T-helper 1 cell treated with Interleukin-12 subunit alpha and Interleukin-12 subunit beta and Interleukin-4 antibody, amounts not matched to agents 30 μg/mL and 1 μg/mL, for 36 hours (primary cell): ENCODE measurements at regions not wholly inside any gene's neighbourhood (a gene's known extent, or its start where the extent isn't known, plus 50 kb on each side); places are given as distances from the start of the nearest gene placed in this dataset.

Source experiments
- H3K27ac Mint-ChIP-seq: one replicate; pipeline ENCODE4 v1.8.0; 2021; ENCODE audit warnings: mild to moderate bottlenecking, mixed read lengths
- H3K27me3 Mint-ChIP-seq: one replicate; pipeline ENCODE4 v1.8.0; 2021; ENCODE audit warnings: low read depth, mixed read lengths
- H3K36me3 Mint-ChIP-seq: one replicate; pipeline ENCODE4 v1.8.0; 2021; ENCODE audit warnings: low read depth, mixed read lengths
- H3K4me1 Mint-ChIP-seq: one replicate; pipeline ENCODE4 v1.8.0; 2021; ENCODE audit warnings: low read depth, mixed read lengths
- H3K4me3 Mint-ChIP-seq: one replicate; pipeline ENCODE4 v1.8.0; 2021; ENCODE audit warnings: mild to moderate bottlenecking, moderate library complexity, mixed read lengths
- H3K9me3 Mint-ChIP-seq: one replicate; pipeline ENCODE4 v1.8.0; 2021; ENCODE audit warnings: mixed read lengths

DNA sequence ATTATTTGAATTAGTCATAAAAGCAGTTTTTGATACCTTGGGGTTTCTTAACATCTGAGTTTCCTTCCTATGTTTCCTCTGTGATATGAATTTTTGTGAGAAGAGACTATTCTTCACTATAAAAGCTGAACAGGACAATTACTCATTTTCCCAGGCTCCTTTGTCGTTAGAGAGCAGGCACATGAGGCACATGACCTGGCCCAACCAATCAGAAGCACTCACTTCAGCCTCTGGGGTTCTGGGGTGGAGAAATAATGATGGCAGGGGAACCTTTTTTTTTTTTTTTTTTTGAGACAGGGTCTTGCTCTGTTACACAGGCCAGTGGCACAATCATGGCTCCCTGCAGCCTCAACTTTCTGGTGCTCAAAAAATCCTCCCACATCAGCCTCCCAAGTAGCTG, 145.5 kb upstream of the ASIC2 start:
- H3K9me3 Mint-ChIP-seq, result peaks cover 7% of the 10 kb centered on the region
- H3K4me3 Mint-ChIP-seq, result no peak overlapping the region
- no peaks in the 10 kb centered on the region for H3K36me3 Mint-ChIP-seq
- H3K27ac Mint-ChIP-seq, result no peak overlapping the region
- H3K27me3 Mint-ChIP-seq, result no peaks in the 10 kb centered on the region
- H3K4me1 Mint-ChIP-seq, result no peaks in the 10 kb centered on the region

DNA sequence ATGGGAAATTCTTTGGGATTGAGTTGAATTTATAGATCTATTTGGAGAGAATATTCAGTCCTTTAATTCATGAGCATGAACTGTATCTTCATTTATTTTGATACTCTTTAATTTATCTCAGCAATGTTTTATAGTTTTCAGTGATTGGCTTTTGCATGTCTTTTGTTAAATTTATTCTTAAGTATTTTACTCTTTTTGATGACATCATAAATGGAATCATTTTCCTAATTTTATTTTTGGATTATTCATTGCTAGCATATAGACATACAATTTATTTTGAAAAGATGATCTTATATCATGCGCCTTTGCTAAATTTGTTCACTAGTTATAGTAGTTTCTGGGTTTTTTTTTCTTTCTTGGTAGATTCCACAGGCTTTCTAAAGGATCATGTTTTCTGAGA, 149.2 kb upstream of the ASIC2 start:
- H3K4me1 Mint-ChIP-seq, result no peaks in the 10 kb centered on the region
- no peak overlapping the region for H3K27ac Mint-ChIP-seq
- H3K9me3 Mint-ChIP-seq, result peaks cover 7% of the 10 kb centered on the region
- no peak overlapping the region for H3K4me3 Mint-ChIP-seq
- no peaks in the 10 kb centered on the region for H3K27me3 Mint-ChIP-seq
- no peaks in the 10 kb centered on the region for H3K36me3 Mint-ChIP-seq

DNA sequence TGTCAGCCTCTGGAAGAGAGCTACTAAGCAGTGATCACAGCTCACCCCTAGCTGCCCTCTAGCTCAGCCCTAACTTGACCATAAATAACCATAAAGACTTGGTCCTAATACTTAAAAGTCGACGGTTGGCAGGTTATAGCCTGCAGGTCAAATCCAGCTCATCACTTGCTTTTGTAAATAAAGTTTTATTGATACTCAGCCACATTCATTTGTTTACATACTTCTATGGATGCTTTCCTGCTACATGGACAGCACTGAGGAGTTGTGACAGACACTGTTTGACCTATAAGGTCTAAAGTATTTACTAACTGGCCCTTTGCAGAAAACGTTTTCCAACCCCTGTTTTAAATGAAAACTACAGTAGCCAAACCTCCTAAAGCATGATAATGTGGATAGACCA, 151.6 kb upstream of the ASIC2 start:
- Mint-ChIP-seq H3K27ac (no peak overlapping the region), H3K36me3 (no peaks in the 10 kb centered on the region), H3K4me1 (no peaks in the 10 kb centered on the region), H3K4me3 (no peak overlapping the region), H3K27me3 (no peaks in the 10 kb centered on the region), H3K9me3 (peaks cover 14% of the 10 kb centered on the region)

DNA sequence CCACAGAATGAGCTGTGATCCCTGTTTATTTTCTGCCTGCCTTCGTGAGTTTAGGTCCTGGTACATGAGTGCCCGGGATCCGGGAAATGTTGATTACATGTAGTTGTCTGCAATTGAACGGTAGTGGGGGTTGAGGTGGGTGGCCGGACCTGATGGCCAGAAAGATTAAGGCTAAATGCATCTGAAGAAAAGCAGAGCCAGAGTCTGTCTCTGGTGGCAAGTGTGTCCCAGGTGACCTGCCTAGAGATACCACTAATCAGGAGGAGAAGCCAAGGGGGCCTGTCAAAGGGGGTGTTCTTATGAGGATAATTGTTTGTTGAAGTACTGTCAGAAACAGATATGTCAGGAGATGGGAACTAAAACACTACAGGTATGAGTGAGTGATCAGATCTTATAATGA, 154.0 kb upstream of the ASIC2 start:
- Mint-ChIP-seq H3K4me3 (no peak overlapping the region), H3K36me3 (no peaks in the 10 kb centered on the region), H3K27me3 (no peaks in the 10 kb centered on the region), H3K9me3 (peaks cover 14% of the 10 kb centered on the region), H3K4me1 (no peaks in the 10 kb centered on the region), H3K27ac (no peak overlapping the region)

- no peak overlapping the region for H3K27ac Mint-ChIP-seq
- peaks cover 7% of the 10 kb centered on the region for H3K9me3 Mint-ChIP-seq
- H3K27me3 Mint-ChIP-seq, result peaks cover 3% of the 10 kb centered on the region
- no peaks in the 10 kb centered on the region for H3K36me3 Mint-ChIP-seq
- no peaks in the 10 kb centered on the region for H3K4me1 Mint-ChIP-seq
- no peak overlapping the region for H3K4me3 Mint-ChIP-seq
These were observed 158.1 kb upstream of the ASIC2 start for GRCh38 chr17:33451221-33451620.

DNA sequence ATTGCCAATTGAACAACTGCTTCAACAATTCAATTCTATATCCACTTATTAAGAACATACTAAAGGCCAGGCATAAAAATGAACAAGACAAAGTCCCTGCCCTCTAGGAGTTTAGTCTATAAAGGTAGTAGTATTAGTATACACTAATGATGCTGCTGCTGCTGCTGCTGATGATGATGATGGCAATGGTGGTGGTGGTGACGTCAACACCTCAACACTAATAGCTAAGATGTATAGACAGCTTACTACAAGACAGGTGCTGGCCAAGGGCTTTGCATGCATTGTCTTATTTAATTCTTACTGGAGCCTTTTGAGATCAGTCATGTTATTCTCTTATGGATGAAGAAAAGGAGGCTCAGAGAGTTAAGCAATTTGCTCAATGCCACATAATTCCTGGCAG, 164.4 kb upstream of the ASIC2 start:
- Mint-ChIP-seq H3K9me3 (no peaks in the 10 kb centered on the region), H3K4me1 (no peaks in the 10 kb centered on the region), H3K4me3 (no peak overlapping the region), H3K36me3 (no peaks in the 10 kb centered on the region), H3K27me3 (peaks cover 7% of the 10 kb centered on the region), H3K27ac (no peak overlapping the region)

- Mint-ChIP-seq H3K4me1 (no peaks in the 10 kb centered on the region), H3K36me3 (no peaks in the 10 kb centered on the region), H3K27ac (no peak overlapping the region), H3K4me3 (no peak overlapping the region), H3K27me3 (peaks cover 7% of the 10 kb centered on the region), H3K9me3 (no peaks in the 10 kb centered on the region)
These were observed 166.2 kb upstream of the ASIC2 start for GRCh38 chr17:33459078-33459940.

- Mint-ChIP-seq H3K4me3 (no peak overlapping the region), H3K27ac (no peak overlapping the region), H3K36me3 (no peaks in the 10 kb centered on the region), H3K9me3 (no peaks in the 10 kb centered on the region), H3K4me1 (no peaks in the 10 kb centered on the region), H3K27me3 (peaks cover 6% of the 10 kb centered on the region)
These were observed 167.8 kb upstream of the ASIC2 start for GRCh38 chr17:33460781-33461450.

GRCh38 chr17:33463887-33464286, 170.8 kb upstream of the ASIC2 start:
- no peaks in the 10 kb centered on the region for H3K9me3 Mint-ChIP-seq
- no peaks in the 10 kb centered on the region for H3K4me1 Mint-ChIP-seq
- H3K27me3 Mint-ChIP-seq, result no peaks in the 10 kb centered on the region

DNA sequence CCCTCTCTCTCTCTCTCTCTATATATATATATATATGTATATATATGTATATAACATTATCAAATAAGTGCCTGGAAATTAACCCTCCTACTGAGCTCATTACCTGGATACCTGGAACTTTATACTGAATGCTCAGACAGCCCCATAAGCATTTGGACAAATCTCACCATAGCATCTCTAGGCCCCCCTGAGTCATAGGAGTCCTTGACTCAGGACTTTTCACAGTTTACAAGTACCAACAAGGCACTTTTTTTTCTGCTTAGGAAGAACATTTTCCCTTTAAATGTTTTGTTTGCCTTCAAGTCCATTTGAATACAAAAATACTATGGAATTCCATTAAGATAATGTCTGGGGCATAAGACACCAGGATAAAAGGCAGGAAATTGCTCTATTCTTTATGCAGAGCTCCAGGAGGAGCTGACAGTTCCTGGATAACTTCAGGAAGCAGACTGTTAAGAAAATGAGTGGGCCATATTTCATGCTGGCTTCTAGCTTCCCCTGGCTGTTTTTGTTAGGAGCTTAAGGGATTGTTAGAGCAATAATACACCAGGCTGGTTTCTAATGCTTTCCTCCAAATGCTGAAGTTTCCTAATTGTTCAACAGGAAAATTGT, 171.7 kb upstream of the ASIC2 start:
- H3K4me1 Mint-ChIP-seq, result no peaks in the 10 kb centered on the region
- no peak overlapping the region for H3K4me3 Mint-ChIP-seq
- H3K9me3 Mint-ChIP-seq, result no peaks in the 10 kb centered on the region
- H3K27ac Mint-ChIP-seq, result no peak overlapping the region
- no peaks in the 10 kb centered on the region for H3K27me3 Mint-ChIP-seq
- no peaks in the 10 kb centered on the region for H3K36me3 Mint-ChIP-seq

More at GRCh38 chr17:33463887-33464286, 170.8 kb upstream of the ASIC2 start:
- no peaks in the 10 kb centered on the region for H3K36me3 Mint-ChIP-seq
- H3K27ac Mint-ChIP-seq, result no peak overlapping the region
- H3K4me3 Mint-ChIP-seq, result no peak overlapping the region

GRCh38 chr17:33469421-33469820, 176.3 kb upstream of the ASIC2 start:
- Mint-ChIP-seq H3K4me3 (no peak overlapping the region), H3K36me3 (no peaks in the 10 kb centered on the region), H3K4me1 (no peaks in the 10 kb centered on the region), H3K27me3 (no peaks in the 10 kb centered on the region), H3K9me3 (no peaks in the 10 kb centered on the region), H3K27ac (no peak overlapping the region)

DNA sequence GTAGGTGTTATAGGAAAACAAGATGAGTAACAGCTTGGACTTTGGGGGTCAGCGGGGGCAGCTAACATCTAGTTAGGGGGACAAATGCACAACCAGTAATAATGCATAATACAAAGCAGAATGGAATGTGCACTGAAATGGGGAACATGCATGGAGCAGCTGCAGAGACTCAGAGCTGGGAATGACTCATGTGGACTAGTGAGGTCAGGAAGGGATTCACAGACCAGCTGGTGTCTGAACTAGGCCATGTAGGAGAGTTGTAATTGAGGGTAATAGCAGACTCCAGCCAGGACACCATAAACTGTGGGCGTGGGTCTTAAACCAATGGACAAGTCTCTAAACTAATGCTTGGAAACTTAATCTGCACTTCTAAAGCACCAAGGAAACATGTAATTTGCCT, 176.8 kb upstream of the ASIC2 start:
- no peaks in the 10 kb centered on the region for H3K27me3 Mint-ChIP-seq
- H3K27ac Mint-ChIP-seq, result no peak overlapping the region
- no peaks in the 10 kb centered on the region for H3K36me3 Mint-ChIP-seq
- no peak overlapping the region for H3K4me3 Mint-ChIP-seq
- no peaks in the 10 kb centered on the region for H3K9me3 Mint-ChIP-seq
- peaks cover 2% of the 10 kb centered on the region for H3K4me1 Mint-ChIP-seq

- Mint-ChIP-seq H3K4me1 (peaks cover 3% of the 10 kb centered on the region), H3K9me3 (no peaks in the 10 kb centered on the region), H3K27me3 (no peaks in the 10 kb centered on the region), H3K4me3 (no peak overlapping the region), H3K36me3 (no peaks in the 10 kb centered on the region), H3K27ac (no peak overlapping the region)
These were observed 180.0 kb upstream of the ASIC2 start for GRCh38 chr17:33473061-33473460.

GRCh38 chr17:33474789-33475188, 181.7 kb upstream of the ASIC2 start:
- Mint-ChIP-seq H3K27me3 (no peaks in the 10 kb centered on the region), H3K36me3 (no peaks in the 10 kb centered on the region), H3K9me3 (no peaks in the 10 kb centered on the region), H3K4me1 (peaks cover 3% of the 10 kb centered on the region), H3K4me3 (no peak overlapping the region), H3K27ac (no peak overlapping the region)

DNA sequence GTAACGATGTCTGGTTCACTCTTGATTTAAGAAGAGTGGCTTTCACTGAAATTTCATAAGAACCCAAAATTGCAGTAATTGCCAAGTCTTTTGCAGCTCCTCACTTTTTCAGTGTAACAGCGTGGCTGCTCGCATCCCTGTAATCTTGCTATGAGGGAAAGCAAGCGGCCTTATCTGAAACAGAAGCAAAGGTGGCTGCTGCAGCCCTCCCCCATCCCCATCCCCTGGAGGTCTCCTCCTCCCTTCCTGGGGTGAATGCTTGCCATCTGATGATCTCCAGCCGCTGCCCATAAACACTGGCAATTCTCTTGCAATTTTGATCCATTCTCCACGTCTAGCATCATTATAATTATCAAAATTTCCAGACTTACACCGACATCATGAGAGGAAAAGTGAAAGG, 182.5 kb upstream of the ASIC2 start:
- Mint-ChIP-seq H3K4me3 (no peak overlapping the region), H3K36me3 (no peaks in the 10 kb centered on the region), H3K27me3 (no peaks in the 10 kb centered on the region), H3K4me1 (peaks cover 3% of the 10 kb centered on the region), H3K9me3 (no peaks in the 10 kb centered on the region), H3K27ac (no peak overlapping the region)
